CD14-positive monocyte (primary cell): ENCODE measurements at regions not wholly inside any gene's neighbourhood (a gene's known extent, or its start where the extent isn't known, plus 50 kb on each side); places are given as distances from the start of the nearest gene placed in this dataset.

Source experiments
- DNase-seq, 3 donors: peaks; one replicate each; pipeline ENCODE4 v3.0.0-alpha.2; 2011 to 2022
- H2AFZ ChIP-seq: 2 replicates; pipeline ENCODE4 v1.6.0; 2012; ENCODE audit warnings: mild to moderate bottlenecking, low read depth, low read length, inconsistent platforms; ENCODE audit not compliant: insufficient read depth, poor library complexity, severe bottlenecking
- H3K27ac ChIP-seq, 2 donors: 1 replicate in 1 of 2; 2 replicates in 1 of 2; pipeline ENCODE4 v1.5.1; 2012 to 2013; ENCODE audit warnings: low read length in 2 of 2, control low read depth in 1 of 2, inconsistent platforms in 1 of 2, low read depth in 1 of 2, mild to moderate bottlenecking in 1 of 2
- H3K27me3 ChIP-seq, 2 donors: one replicate each; pipeline versions ENCODE4 v1.6.0 to v1.6.1; 2011 to 2013; ENCODE audit warnings: low read length in 2 of 2; ENCODE audit not compliant: control insufficient read depth in 2 of 2, insufficient read depth in 2 of 2
- H3K36me3 ChIP-seq, 2 donors: replicated peaks in 1 of 2; 1 replicate in 1 of 2; 2 replicates in 1 of 2; pipeline versions ENCODE4 v1.5.1 to v1.6.1; 2012 to 2013; ENCODE audit warnings: low read length in 2 of 2, control low read depth in 1 of 2, inconsistent platforms in 1 of 2, mild to moderate bottlenecking in 1 of 2; ENCODE audit not compliant: insufficient read depth in 2 of 2, control insufficient read depth in 1 of 2
- H3K4me1 ChIP-seq, 2 donors: 1 replicate in 1 of 2; 2 replicates in 1 of 2; pipeline versions ENCODE4 v1.5.1 to v1.6.1; 2012 to 2013; ENCODE audit warnings: low read length in 2 of 2, control low read depth in 1 of 2, inconsistent platforms in 1 of 2, mild to moderate bottlenecking in 1 of 2, moderate library complexity in 1 of 2; ENCODE audit not compliant: insufficient read depth in 2 of 2, control insufficient read depth in 1 of 2
- H3K4me2 ChIP-seq: replicated peaks from 2 replicates; pipeline ENCODE3; 2012; ENCODE audit warnings: low read length, moderate library complexity, mild to moderate bottlenecking; ENCODE audit not compliant: poor library complexity, severe bottlenecking; ENCODE audit errors: extremely low read depth
- H3K4me3 ChIP-seq, 3 experiments: fragments of 200-600 bp in 1 of 3; sonication (generic) in 1 of 3; replicated peaks in 1 of 3; 1 replicate in 2 of 3; 2 replicates in 1 of 3; pipeline ENCODE4 v1.5.1; 2011 to 2013; ENCODE audit warnings: low read length in 3 of 3, mild to moderate bottlenecking in 3 of 3, control low read depth in 2 of 3, low read depth in 2 of 3, inconsistent platforms in 1 of 3, moderate library complexity in 1 of 3
- H3K79me2 ChIP-seq: 2 replicates; pipeline ENCODE4 v1.6.0; 2012; ENCODE audit warnings: mild to moderate bottlenecking, control low read depth, inconsistent platforms, low read length, moderate library complexity; ENCODE audit not compliant: insufficient read depth
- H3K9ac ChIP-seq: 2 replicates; pipeline ENCODE4 v1.6.0; 2017; ENCODE audit warnings: low read length, mild to moderate bottlenecking; ENCODE audit not compliant: insufficient read depth, poor library complexity, severe bottlenecking
- H3K9me3 ChIP-seq, 2 donors: replicated peaks in 1 of 2; 1 replicate in 1 of 2; 2 replicates in 1 of 2; pipeline versions ENCODE4 v1.5.1 to v1.6.1; 2012 to 2013; ENCODE audit warnings: low read length in 2 of 2, control low read depth in 1 of 2; ENCODE audit not compliant: control insufficient read depth in 1 of 2, insufficient read depth in 1 of 2
- H4K20me1 ChIP-seq: 2 replicates; pipeline ENCODE4 v1.6.0; 2012; ENCODE audit warnings: mild to moderate bottlenecking, low read length, control low read depth, moderate library complexity; ENCODE audit not compliant: insufficient read depth
- H3K27ac Mint-ChIP-seq, 7 donors: one replicate each; pipeline ENCODE4 v1.8.0; 2020; ENCODE audit warnings: mild to moderate bottlenecking in 7 of 7, mixed read lengths in 7 of 7, moderate library complexity in 6 of 7, inconsistent platforms in 2 of 7
- H3K27me3 Mint-ChIP-seq, 3 donors: one replicate each; pipeline ENCODE4 v1.8.0; 2021 to 2022; ENCODE audit warnings: low read depth in 3 of 3, mild to moderate bottlenecking in 3 of 3, mixed read lengths in 3 of 3, moderate library complexity in 3 of 3, inconsistent platforms in 1 of 3
- H3K36me3 Mint-ChIP-seq, 2 donors: one replicate each; pipeline ENCODE4 v1.8.0; 2020; ENCODE audit warnings: mixed read lengths in 2 of 2, inconsistent platforms in 1 of 2, mild to moderate bottlenecking in 1 of 2
- H3K4me1 Mint-ChIP-seq: one replicate; pipeline ENCODE4 v1.8.0; 2020; ENCODE audit warnings: mild to moderate bottlenecking, mixed read lengths
- H3K4me3 Mint-ChIP-seq, 2 donors: one replicate each; pipeline ENCODE4 v1.8.0; 2020; ENCODE audit warnings: mild to moderate bottlenecking in 2 of 2, mixed read lengths in 2 of 2, moderate library complexity in 1 of 2
- H3K9me3 Mint-ChIP-seq, 7 donors: one replicate each; pipeline ENCODE4 v1.8.0; 2020 to 2022; ENCODE audit warnings: mixed read lengths in 7 of 7, mild to moderate bottlenecking in 6 of 7, moderate library complexity in 6 of 7, inconsistent platforms in 2 of 7
- CTCF ChIP-seq: fragments of 200-600 bp; IDR thresholded peaks from one replicate; pipeline ENCODE4 v1.8.0; 2022; ENCODE audit warnings: antibody characterized with exemption, mild to moderate bottlenecking
- WGBS: methylation state at CpG from one replicate; pipeline ENCODE4 v1.1.5; 2013; ENCODE audit warnings: missing lambda C conversion rate; ENCODE audit not compliant: insufficient coverage; 5-methylcytosine and 5-hydroxymethylcytosine counted together
- intact Hi-C, 2 donors: fragments of 100-400 bp; cut with micrococcal nuclease; formaldehyde crosslinking; loops; one replicate each; pipeline versions ENCODE4 v1.15.0 to v1.15.1; 2023

GRCh38 chr3:80087767-80088166 is 320.0 kb upstream of the ROBO1 start:
- Histone ChIP-seq H3K4me2 (no peak overlapping the region), H3K79me2 (no peaks in the 10 kb centered on the region), H3K36me3 (no peaks in the 10 kb centered on the region), H3K4me3 (no peak overlapping the region), H3K9me3 (no peaks in the 10 kb centered on the region), H3K27ac (no peak overlapping the region), H3K9ac (no peak overlapping the region), H3K4me1 (no peaks in the 10 kb centered on the region), H4K20me1 (no peaks in the 10 kb centered on the region), H3K27me3 (no peaks in the 10 kb centered on the region), H2AFZ (no peak overlapping the region)
- DNase-seq: no peak
- H3K4me1 Mint-ChIP-seq: no peaks in the 10 kb centered on the region
- H3K4me3 Mint-ChIP-seq: no peak overlapping the region
- no peaks in the 10 kb centered on the region for H3K36me3 Mint-ChIP-seq
- no peak for TF ChIP-seq CTCF
- no CpG with 5 or more reads among the region's 1 CpG for WGBS
- no peaks in the 10 kb centered on the region for H3K9me3 Mint-ChIP-seq
- intact Hi-C loops: no loop called here
- H3K27me3 Mint-ChIP-seq: peaks cover 0 to 1% (median 0%) of the 10 kb centered on the region in 3 donors
- H3K27ac Mint-ChIP-seq: no peak overlapping the region

GRCh38 chr3:80086426-80086825 is 318.6 kb upstream of the ROBO1 start:
- no peaks in the 10 kb centered on the region for H3K36me3 ChIP-seq
- Mint-ChIP-seq H3K27me3 (no peaks in the 10 kb centered on the region), H3K4me1 (no peaks in the 10 kb centered on the region), H3K9me3 (no peaks in the 10 kb centered on the region), H3K36me3 (no peaks in the 10 kb centered on the region), H3K4me3 (no peak overlapping the region), H3K27ac (no peak overlapping the region)
- H3K79me2 ChIP-seq: no peaks in the 10 kb centered on the region
- no peak overlapping the region for H3K27ac ChIP-seq
- H3K4me3 ChIP-seq: no peak overlapping the region
- no peaks in the 10 kb centered on the region for H4K20me1 ChIP-seq
- no peak for TF ChIP-seq CTCF
- no peak overlapping the region for H3K9ac ChIP-seq
- no peak for DNase-seq
- H3K27me3 ChIP-seq: no peaks in the 10 kb centered on the region
- intact Hi-C loops: no loop called here
- H3K4me1 ChIP-seq: no peaks in the 10 kb centered on the region
- H3K9me3 ChIP-seq: no peaks in the 10 kb centered on the region
- no peak overlapping the region for H3K4me2 ChIP-seq
- H2AFZ ChIP-seq: no peak overlapping the region
